Liver (tissue), 3 donors: ENCODE measurements at regions not wholly inside any gene's neighbourhood (a gene's known extent, or its start where the extent isn't known, plus 50 kb on each side); places are given as distances from the start of the nearest gene placed in this dataset.

Source experiments
- ATF3 ChIP-seq: IDR thresholded peaks from 2 replicates; pipeline ENCODE4 v1.6.1; 2016; ENCODE audit warnings: antibody characterized with exemption
- CTCF ChIP-seq: fragments of 150-350 bp; IDR thresholded peaks from 2 replicates; pipeline ENCODE4 v1.5.1; 2017; ENCODE audit warnings: improper control_type of control experiment, low read depth, low read length; ENCODE audit not compliant: missing input control
- EGR1 ChIP-seq, 2 donors: IDR thresholded peaks; 2 replicates each; pipeline ENCODE4 v1.6.1; 2016 to 2018; ENCODE audit warnings: antibody characterized with exemption in 2 of 2, low read depth in 2 of 2
- GABPA ChIP-seq, 2 donors: IDR thresholded peaks in 1 of 2; conservative IDR thresholded peaks in 1 of 2; 2 replicates each; pipeline ENCODE4 v1.6.1; 2016; ENCODE audit warnings: antibody characterized with exemption in 2 of 2, mild to moderate bottlenecking in 1 of 2, moderate library complexity in 1 of 2
- JUND ChIP-seq, 2 donors: IDR thresholded peaks; 2 replicates each; pipeline ENCODE4 v1.6.1; 2016; ENCODE audit warnings: antibody characterized with exemption in 2 of 2
- MAX ChIP-seq: IDR thresholded peaks from 2 replicates; pipeline ENCODE4 v1.6.1; 2016; ENCODE audit warnings: antibody characterized with exemption
- RAD21 ChIP-seq, 2 donors: IDR thresholded peaks; 2 replicates each; pipeline ENCODE4 v1.6.1; 2016; ENCODE audit warnings: antibody characterized with exemption in 2 of 2, mild to moderate bottlenecking in 2 of 2
- REST ChIP-seq: IDR thresholded peaks from 2 replicates; pipeline ENCODE4 v1.6.1; 2016; ENCODE audit warnings: antibody characterized with exemption, mild to moderate bottlenecking
- RXRA ChIP-seq, 2 donors: IDR thresholded peaks; 2 replicates each; pipeline ENCODE4 v1.6.1; 2017 to 2018; ENCODE audit warnings: antibody characterized with exemption in 2 of 2, mild to moderate bottlenecking in 1 of 2
- TAF1 ChIP-seq: conservative IDR thresholded peaks from 2 replicates; pipeline ENCODE4 v1.6.1; 2016; ENCODE audit warnings: antibody characterized with exemption, mild to moderate bottlenecking
- YY1 ChIP-seq: IDR thresholded peaks from 2 replicates; pipeline ENCODE4 v1.6.1; 2016; ENCODE audit warnings: antibody characterized with exemption, mild to moderate bottlenecking
- ZBTB33 ChIP-seq: IDR thresholded peaks from 2 replicates; pipeline ENCODE4 v1.6.1; 2016; ENCODE audit warnings: antibody characterized with exemption
- donor health status: healthy.
- donor health status: healthy.

GRCh38 chr5:148928141-148928540 is 101.7 kb downstream of the ADRB2 start:
- TF ChIP-seq CTCF (no peak), MAX (no peak), JUND (IDR thresholded peaks at IDR 0.05) (no peak), RAD21 (IDR thresholded peaks at IDR 0.05) (no peak), GABPA (IDR thresholded peaks at IDR 0.05 in 1 of 2, conservative IDR thresholded peaks at IDR 0.05 in 1 of 2) (no peak), TAF1 (no peak), ZBTB33 (no peak), RXRA (IDR thresholded peaks at IDR 0.05) (no peak), ATF3 (no peak), EGR1 (IDR thresholded peaks at IDR 0.05; ENCODE audit: low read depth in 2 of 2) (no peak), REST (no peak), YY1 (no peak)
